ENCODE measurements at regions not wholly inside any gene's neighbourhood (a gene's known extent, or its start where the extent isn't known, plus 50 kb on each side); places are given as distances from the start of the nearest gene placed in this dataset.
"Not testable (repeated sequence)": the region's sequence is repeated elsewhere in the genome, so short reads cannot be mapped to it uniquely, and the experiment has no call there.

DNA sequence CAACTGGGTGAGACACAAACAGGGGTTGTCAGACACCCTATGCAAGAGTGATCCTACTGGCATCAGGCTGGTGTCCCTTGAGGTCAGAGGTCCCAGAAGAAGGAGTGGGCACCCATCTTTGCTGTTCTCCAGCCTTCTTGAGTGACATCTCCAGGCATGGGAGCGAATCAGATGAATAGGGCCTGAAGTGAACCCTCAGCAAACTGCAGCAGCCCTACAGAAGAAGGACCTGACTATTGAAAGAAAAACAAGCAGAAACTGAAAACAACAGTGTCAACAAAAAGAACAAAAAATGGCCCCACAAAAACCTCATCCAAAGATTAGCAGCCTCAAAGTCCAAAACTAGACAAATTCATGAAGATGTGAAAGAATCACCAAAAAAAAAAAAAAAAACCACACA is 1229.7 kb upstream of the CRIM1 start:
- Histone ChIP-seq H3K9me3 (peaks cover 0 to 6% (median 0%) of the 10 kb centered on the region in 3 donors), H3K27me3 (no peaks in the 10 kb centered on the region), H3K4me3 (no peak overlapping the region), H3K4me1 (no peaks in the 10 kb centered on the region), H3K36me3 (no peaks in the 10 kb centered on the region), H3K27ac (no peak overlapping the region)
- TF ChIP-seq POLR2AphosphoS5 (IDR thresholded peaks at IDR 0.05): no peak
- TF ChIP-seq EP300 (IDR thresholded peaks at IDR 0.05): no peak
- no peak for TF ChIP-seq POLR2A (IDR thresholded peaks at IDR 0.05)
- TF ChIP-seq, protein P1, sequence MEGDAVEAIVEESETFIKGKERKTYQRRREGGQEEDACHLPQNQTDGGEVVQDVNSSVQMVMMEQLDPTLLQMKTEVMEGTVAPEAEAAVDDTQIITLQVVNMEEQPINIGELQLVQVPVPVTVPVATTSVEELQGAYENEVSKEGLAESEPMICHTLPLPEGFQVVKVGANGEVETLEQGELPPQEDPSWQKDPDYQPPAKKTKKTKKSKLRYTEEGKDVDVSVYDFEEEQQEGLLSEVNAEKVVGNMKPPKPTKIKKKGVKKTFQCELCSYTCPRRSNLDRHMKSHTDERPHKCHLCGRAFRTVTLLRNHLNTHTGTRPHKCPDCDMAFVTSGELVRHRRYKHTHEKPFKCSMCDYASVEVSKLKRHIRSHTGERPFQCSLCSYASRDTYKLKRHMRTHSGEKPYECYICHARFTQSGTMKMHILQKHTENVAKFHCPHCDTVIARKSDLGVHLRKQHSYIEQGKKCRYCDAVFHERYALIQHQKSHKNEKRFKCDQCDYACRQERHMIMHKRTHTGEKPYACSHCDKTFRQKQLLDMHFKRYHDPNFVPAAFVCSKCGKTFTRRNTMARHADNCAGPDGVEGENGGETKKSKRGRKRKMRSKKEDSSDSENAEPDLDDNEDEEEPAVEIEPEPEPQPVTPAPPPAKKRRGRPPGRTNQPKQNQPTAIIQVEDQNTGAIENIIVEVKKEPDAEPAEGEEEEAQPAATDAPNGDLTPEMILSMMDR (IDR thresholded peaks at IDR 0.05): no peak
- 100% methylated on average over 1 of the region's 1 CpG; no CpG with 5 or more reads in 1 of the 2 donors for WGBS, 2 donors (ENCODE audit: low coverage in 1 of 2)
- ATAC-seq: no peak

DNA sequence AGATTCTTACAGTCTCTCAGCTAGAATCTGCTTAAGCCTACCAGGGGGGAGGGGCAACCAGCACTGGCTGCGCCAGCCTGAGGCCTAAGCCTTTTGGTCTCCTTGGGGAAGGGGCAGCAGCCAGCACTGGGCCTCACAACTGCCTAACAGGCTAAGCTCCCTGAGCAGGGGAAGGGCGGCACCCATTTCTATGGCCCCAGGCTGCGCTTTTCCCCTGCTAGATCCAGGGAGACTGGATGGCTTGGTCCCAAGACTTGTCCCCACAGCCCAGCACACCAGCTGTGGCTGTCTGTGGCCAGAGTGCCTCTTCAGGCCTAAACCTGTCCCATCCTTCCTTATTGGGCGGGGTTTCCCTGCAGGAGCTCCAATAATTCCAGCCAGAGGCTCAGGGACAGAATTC is 1230.3 kb upstream of the CRIM1 start:
- Histone ChIP-seq H3K9me3 (peaks cover 0 to 5% (median 0%) of the 10 kb centered on the region in 3 donors), H3K27ac (no peak overlapping the region), H3K36me3 (no peaks in the 10 kb centered on the region), H3K4me3 (no peak overlapping the region), H3K27me3 (no peaks in the 10 kb centered on the region), H3K4me1 (no peaks in the 10 kb centered on the region)
- 100% methylated on average over 2 of the region's 4 CpGs; no CpG with 5 or more reads in 1 of the 2 donors for WGBS, 2 donors (ENCODE audit: low coverage in 1 of 2)
- TF ChIP-seq POLR2AphosphoS5 (IDR thresholded peaks at IDR 0.05) (no peak), EP300 (IDR thresholded peaks at IDR 0.05) (no peak), POLR2A (IDR thresholded peaks at IDR 0.05) (no peak)
- TF ChIP-seq, protein P1 (IDR thresholded peaks at IDR 0.05): no peak
- ATAC-seq: no peak

DNA sequence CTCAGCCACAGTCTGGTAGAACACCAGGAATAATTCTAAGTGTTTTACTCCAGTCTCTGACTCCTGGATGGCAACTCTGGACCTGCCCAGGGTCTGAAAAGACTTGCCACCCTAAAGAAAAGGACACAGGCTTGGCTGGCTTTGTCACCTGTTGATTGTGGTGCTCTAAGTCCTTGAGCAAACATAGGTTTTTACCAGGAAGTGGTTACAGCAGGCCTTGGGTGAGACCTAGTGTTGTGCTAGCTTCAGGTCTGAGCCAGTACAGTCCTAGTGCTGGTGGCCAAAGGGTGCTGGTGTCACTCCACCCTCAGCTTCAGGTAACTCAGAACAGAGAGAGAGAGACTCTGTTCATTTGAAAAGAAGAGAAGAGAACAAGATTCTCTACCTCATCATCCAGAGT is 1239.4 kb upstream of the CRIM1 start:
- Histone ChIP-seq H3K4me1 (no peaks in the 10 kb centered on the region), H3K27ac (no peak overlapping the region), H3K27me3 (no peaks in the 10 kb centered on the region), H3K36me3 (no peaks in the 10 kb centered on the region), H3K4me3 (no peak overlapping the region), H3K9me3 (peaks cover 0 to 9% (median 0%) of the 10 kb centered on the region in 3 donors)
- TF ChIP-seq, protein P1 (IDR thresholded peaks at IDR 0.05): no peak
- TF ChIP-seq EP300 (IDR thresholded peaks at IDR 0.05) (no peak), POLR2A (IDR thresholded peaks at IDR 0.05) (no peak), POLR2AphosphoS5 (IDR thresholded peaks at IDR 0.05) (no peak)
- ATAC-seq: no peak

DNA sequence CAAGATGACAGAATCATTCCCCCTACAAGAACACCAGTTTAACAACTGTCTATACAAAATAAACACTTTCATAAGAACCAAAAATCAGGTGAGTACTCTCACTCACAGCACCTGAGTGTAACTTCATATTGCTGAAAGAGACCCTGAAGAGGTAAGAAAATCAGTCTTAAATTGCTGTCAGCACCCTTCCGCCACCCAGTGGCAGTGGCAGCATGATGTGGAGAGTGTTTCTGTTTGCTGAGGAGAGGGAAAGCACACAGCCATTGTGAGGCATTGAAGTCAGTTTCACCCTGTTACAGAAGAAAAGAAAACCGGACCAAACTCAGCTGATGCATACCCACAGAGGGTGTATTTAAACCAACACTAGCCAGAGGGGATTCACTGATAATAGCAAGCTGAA is 1240.8 kb upstream of the CRIM1 start:
- WGBS, 2 donors (ENCODE audit: low coverage in 1 of 2): 71 to 80% methylated on average over 2 of the region's 2 CpGs
- H3K4me1 ChIP-seq: no peaks in the 10 kb centered on the region
- no peak overlapping the region for H3K4me3 ChIP-seq
- H3K27me3 ChIP-seq: no peaks in the 10 kb centered on the region
- H3K27ac ChIP-seq: no peak overlapping the region
- no peak for ATAC-seq
- H3K36me3 ChIP-seq: no peaks in the 10 kb centered on the region
- TF ChIP-seq POLR2AphosphoS5 (IDR thresholded peaks at IDR 0.05) (no peak), POLR2A (IDR thresholded peaks at IDR 0.05) (no peak), EP300 (IDR thresholded peaks at IDR 0.05) (no peak)
- TF ChIP-seq, protein P1 (IDR thresholded peaks at IDR 0.05): no peak
- H3K9me3 ChIP-seq: peaks cover 0 to 9% (median 0%) of the 10 kb centered on the region in 3 donors

DNA sequence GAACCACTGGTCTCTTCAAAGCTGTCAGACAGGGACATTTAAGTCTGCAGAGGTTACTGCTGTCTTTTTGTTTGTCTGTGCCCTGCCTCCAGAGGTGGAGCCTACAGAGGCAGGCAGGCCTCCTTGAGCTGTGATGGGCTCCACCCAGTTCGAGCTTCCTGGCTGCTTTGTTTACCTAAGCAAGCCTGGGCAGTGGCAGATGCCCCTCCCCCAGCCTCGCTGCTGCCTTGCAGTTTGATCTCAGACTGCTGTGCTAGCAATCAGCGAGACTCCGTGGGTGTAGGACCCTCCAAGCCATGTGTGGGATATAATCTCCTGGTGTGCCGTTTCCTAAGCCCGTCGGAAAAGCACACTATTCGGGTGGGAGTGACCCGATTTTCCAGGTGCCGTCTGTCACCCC is 1243.2 kb upstream of the CRIM1 start:
- H3K27me3 ChIP-seq, H3K27ac ChIP-seq, ATAC-seq, H3K9me3 ChIP-seq, H3K36me3 ChIP-seq, H3K4me3 ChIP-seq, H3K4me1 ChIP-seq: not testable (repeated sequence)
- no CpG with 5 or more reads among the region's 10 CpGs for WGBS, 2 donors (ENCODE audit: low coverage in 1 of 2)
